ENCODE measurements at regions not wholly inside any gene's neighbourhood (a gene's known extent, or its start where the extent isn't known, plus 50 kb on each side); places are given as distances from the start of the nearest gene placed in this dataset.

GRCh38 chr1:172835834-172836233 lies 176.9 kb downstream of the FASLG start:
- Histone ChIP-seq H3K4me3 (ENCODE audit: low read depth in 2 of 2, low read length in 1 of 2) (no peak overlapping the region), H3K36me3 (replicated peaks in 1 of 2; ENCODE audit: control insufficient read depth in 1 of 2, insufficient read depth in 2 of 2, low read length in 1 of 2) (peaks cover 0 to 3% of the 10 kb centered on the region in 2 experiments), H3K9me3 (no peaks in the 10 kb centered on the region), H3K27ac (ENCODE audit: low read depth in 2 of 2, low read length in 1 of 2) (no peak overlapping the region; a peak in 1 of 4 replicates), H3K9ac (no peak overlapping the region), H4K20me1 (ENCODE audit: insufficient read depth) (no peaks in the 10 kb centered on the region), H3K4me2 (no peak overlapping the region), H3K9me2 (no peaks in the 10 kb centered on the region), H3K79me2 (ENCODE audit: insufficient read depth) (no peaks in the 10 kb centered on the region), H2AFZ (ENCODE audit: low read depth) (no peak overlapping the region), H3F3A (replicated peaks; ENCODE audit: insufficient read depth) (no peaks in the 10 kb centered on the region), H3K27me3 (ENCODE audit: insufficient read depth) (no peaks in the 10 kb centered on the region), H3K4me1 (ENCODE audit: control insufficient read depth in 1 of 2, insufficient read depth in 2 of 2, low read depth in 1 of 2, low read length in 1 of 2) (no peaks in the 10 kb centered on the region; a peak in 1 of 4 replicates)
- DNase-seq = no peak
- POLR2A ChIA-PET = no interaction called here
- CTCF ChIA-PET = interaction anchor here (0.6 to 0.9 kb wide), 2 partner anchors 10 to 93 kb away, joined by 3 read pairs; no protein-coding TSS in a partner anchor
- TF ChIP-seq RXRA (IDR thresholded peaks at IDR 0.05; ENCODE audit: borderline replicate concordance, low read depth) = no peak
- TF ChIP-seq NFIC (IDR thresholded peaks at IDR 0.05; ENCODE audit: borderline replicate concordance) = no peak
- no peak for TF ChIP-seq POLR2AphosphoS5 (IDR thresholded peaks at IDR 0.05; ENCODE audit: low read depth, low read length)
- TF ChIP-seq ZBTB33 (IDR thresholded peaks at IDR 0.05; ENCODE audit: borderline replicate concordance, low read depth) = no peak
- TF ChIP-seq MEF2A (IDR thresholded peaks at IDR 0.05; ENCODE audit: borderline replicate concordance, low read depth) = no peak
- no peak for TF ChIP-seq MXI1 (IDR thresholded peaks at IDR 0.05; ENCODE audit: low read depth, low read length)
- TF ChIP-seq SMC3 (IDR thresholded peaks at IDR 0.05; ENCODE audit: low read depth, low read length) = no peak
- TF ChIP-seq USF2 (IDR thresholded peaks at IDR 0.05; ENCODE audit: borderline replicate concordance, low read depth, low read length) = no peak
- no peak for TF ChIP-seq JUND (IDR thresholded peaks at IDR 0.05)
- TF ChIP-seq RCOR1 (IDR thresholded peaks at IDR 0.05; ENCODE audit: low read length) = no peak
- no peak for TF ChIP-seq ELF1 (IDR thresholded peaks at IDR 0.05)
- TF ChIP-seq CTCF (IDR thresholded peaks at IDR 0.05) = no peak
- TF ChIP-seq FOSL2 (IDR thresholded peaks at IDR 0.05; ENCODE audit: borderline replicate concordance, low read depth) = no peak
- no peak for TF ChIP-seq CHD2 (IDR thresholded peaks at IDR 0.05; ENCODE audit: low read length, partially characterized antibody)
- WGBS (ENCODE audit: low lambda C conversion rate) = 88% methylated on average over 2 of the region's 2 CpGs

Data from SK-N-SH (cell line).